HUES48 (cell line): ENCODE measurements at regions not wholly inside any gene's neighbourhood (a gene's known extent, or its start where the extent isn't known, plus 50 kb on each side); places are given as distances from the start of the nearest gene placed in this dataset.

Source experiments
- H3K27ac ChIP-seq: one replicate; pipeline ENCODE4 v1.7.0; 2013; ENCODE audit warnings: low read depth, low read length, inconsistent platforms
- H3K27me3 ChIP-seq: 2 replicates; pipeline ENCODE4 v1.6.1; 2013; ENCODE audit warnings: mild to moderate bottlenecking, low read length; ENCODE audit not compliant: control insufficient read depth, insufficient read depth
- H3K36me3 ChIP-seq: 2 replicates; pipeline ENCODE4 v1.6.1; 2013; ENCODE audit warnings: low read length; ENCODE audit not compliant: control insufficient read depth, insufficient read depth
- H3K4me1 ChIP-seq: 2 replicates; pipeline ENCODE4 v1.6.1; 2013; ENCODE audit warnings: mild to moderate bottlenecking, low read length; ENCODE audit not compliant: control insufficient read depth, insufficient read depth
- H3K4me3 ChIP-seq: 2 replicates; pipeline ENCODE4 v1.5.1; 2013; ENCODE audit warnings: mild to moderate bottlenecking, low read depth, low read length
- H3K9ac ChIP-seq: 2 replicates; pipeline ENCODE4 v1.6.1; 2013; ENCODE audit warnings: mild to moderate bottlenecking, low read depth, low read length, moderate library complexity
- H3K9me3 ChIP-seq: 2 replicates; pipeline ENCODE4 v1.6.1; 2013; ENCODE audit warnings: low read length; ENCODE audit not compliant: control insufficient read depth, insufficient read depth

DNA sequence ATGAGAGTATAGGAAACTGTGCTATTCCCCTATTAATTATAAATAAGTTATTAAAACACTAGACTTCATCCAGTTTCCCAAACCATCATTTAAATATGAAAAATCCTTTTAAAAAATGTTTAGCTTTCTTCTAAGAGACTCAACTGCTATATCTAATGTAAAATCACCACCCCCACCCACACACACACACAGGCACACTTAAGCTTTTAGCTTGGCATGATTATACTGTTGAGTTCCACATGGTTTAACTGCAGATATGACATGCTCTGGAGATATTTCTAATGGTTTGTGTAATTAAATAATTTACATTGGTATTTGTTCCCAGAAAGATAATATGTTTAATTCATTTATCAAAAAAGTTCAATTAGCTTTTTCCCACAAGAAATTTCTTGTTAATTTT, 1700.1 kb upstream of the SLC10A2 start:
- no peak overlapping the region for H3K27ac ChIP-seq

DNA sequence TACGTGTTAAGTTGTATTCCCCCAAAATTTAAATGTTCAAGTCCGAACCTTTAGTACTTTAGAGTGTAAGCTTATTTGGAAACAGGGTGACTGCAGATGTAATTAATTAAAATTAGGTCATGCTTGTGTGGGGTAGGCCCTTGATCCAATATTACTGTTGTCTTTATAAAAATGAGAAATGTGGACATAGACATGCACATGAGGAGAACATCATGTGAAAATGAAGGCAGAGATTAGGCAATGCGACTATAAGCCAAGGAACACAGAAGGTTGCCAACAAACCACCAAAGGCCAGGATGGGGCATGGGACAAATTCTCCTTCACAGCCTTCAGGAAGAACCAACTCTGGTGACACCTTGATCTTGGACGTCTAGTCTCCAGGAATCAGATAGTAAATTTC, 1698.4 kb upstream of the SLC10A2 start:
- H3K27ac ChIP-seq = no peak overlapping the region
- H3K4me1 ChIP-seq = no peaks in the 10 kb centered on the region
- H3K9ac ChIP-seq = no peak overlapping the region
- no peaks in the 10 kb centered on the region for H3K9me3 ChIP-seq
- no peaks in the 10 kb centered on the region for H3K27me3 ChIP-seq
- no peaks in the 10 kb centered on the region for H3K36me3 ChIP-seq
- no peak overlapping the region for H3K4me3 ChIP-seq

More for the DNA sequence above, 1700.1 kb upstream of the SLC10A2 start:
- no peaks in the 10 kb centered on the region for H3K4me1 ChIP-seq
- H3K9ac ChIP-seq = no peak overlapping the region
- no peaks in the 10 kb centered on the region for H3K36me3 ChIP-seq
- no peaks in the 10 kb centered on the region for H3K27me3 ChIP-seq
- H3K4me3 ChIP-seq = no peak overlapping the region
- no peaks in the 10 kb centered on the region for H3K9me3 ChIP-seq

DNA sequence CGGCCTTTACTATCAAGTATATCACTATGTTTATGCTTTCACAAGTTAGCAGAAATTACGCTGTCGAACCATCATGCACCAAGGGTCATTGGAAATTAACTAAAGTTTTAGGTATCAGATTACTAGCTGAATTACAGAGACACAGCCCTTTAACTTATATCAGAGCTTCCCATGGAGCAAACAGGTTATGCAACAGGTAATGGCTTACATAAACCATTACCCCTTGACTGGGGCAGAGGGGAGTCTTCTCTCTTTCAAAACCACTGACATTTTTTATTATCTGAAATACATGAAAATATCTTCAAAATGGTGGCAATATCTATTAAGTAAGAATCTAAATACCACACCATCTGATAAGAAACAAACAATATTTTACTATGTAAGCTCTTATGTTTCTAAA, 1692.9 kb upstream of the SLC10A2 start:
- Histone ChIP-seq H3K4me3 (no peak overlapping the region), H3K9ac (no peak overlapping the region), H3K27ac (no peak overlapping the region), H3K27me3 (no peaks in the 10 kb centered on the region), H3K4me1 (no peaks in the 10 kb centered on the region), H3K9me3 (no peaks in the 10 kb centered on the region), H3K36me3 (no peaks in the 10 kb centered on the region)

DNA sequence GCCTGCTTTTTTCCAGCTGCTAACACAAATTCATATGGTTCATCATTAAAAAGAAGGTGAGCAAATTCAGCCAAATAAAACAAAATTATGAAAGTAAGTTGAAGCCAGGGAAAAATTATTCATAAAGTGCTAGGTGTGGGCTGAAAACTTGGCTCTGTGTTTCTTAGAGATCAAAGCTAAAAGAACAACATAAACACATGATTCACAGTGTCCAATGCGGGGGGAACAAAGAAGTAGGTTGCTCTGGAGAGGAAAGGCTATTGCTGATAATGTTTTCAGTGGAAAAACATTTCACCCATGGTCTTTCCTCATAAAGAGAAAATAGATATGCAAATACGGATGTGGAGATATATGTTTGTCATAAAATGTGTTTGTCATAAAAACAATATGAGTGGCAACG, 1691.5 kb upstream of the SLC10A2 start:
- Histone ChIP-seq H3K27ac (no peak overlapping the region), H3K4me1 (no peaks in the 10 kb centered on the region), H3K36me3 (no peaks in the 10 kb centered on the region), H3K9me3 (no peaks in the 10 kb centered on the region), H3K9ac (no peak overlapping the region), H3K4me3 (no peak overlapping the region), H3K27me3 (no peaks in the 10 kb centered on the region)

DNA sequence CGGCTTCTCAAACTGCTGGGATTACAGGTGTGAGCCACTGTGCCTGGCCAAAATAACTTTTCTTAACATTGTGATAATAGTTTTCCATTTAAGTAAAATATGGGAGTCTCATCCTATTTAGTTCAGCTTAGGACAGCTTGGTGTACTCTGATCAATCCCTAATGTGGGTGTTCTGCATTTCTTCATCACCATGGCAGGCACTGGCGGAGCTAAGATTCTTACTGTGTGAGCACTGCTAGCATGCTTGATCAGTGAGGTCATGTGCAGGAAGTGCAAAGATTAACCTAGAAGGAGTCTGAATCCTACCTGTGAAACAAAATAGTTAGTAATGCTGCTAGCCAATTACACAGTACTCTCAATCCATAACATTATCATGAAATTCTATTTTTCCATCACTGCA, 1684.2 kb upstream of the SLC10A2 start:
- Histone ChIP-seq H3K36me3 (no peaks in the 10 kb centered on the region), H3K9me3 (no peaks in the 10 kb centered on the region), H3K27ac (no peak overlapping the region), H3K4me3 (no peak overlapping the region), H3K4me1 (no peaks in the 10 kb centered on the region), H3K27me3 (no peaks in the 10 kb centered on the region), H3K9ac (no peak overlapping the region)

DNA sequence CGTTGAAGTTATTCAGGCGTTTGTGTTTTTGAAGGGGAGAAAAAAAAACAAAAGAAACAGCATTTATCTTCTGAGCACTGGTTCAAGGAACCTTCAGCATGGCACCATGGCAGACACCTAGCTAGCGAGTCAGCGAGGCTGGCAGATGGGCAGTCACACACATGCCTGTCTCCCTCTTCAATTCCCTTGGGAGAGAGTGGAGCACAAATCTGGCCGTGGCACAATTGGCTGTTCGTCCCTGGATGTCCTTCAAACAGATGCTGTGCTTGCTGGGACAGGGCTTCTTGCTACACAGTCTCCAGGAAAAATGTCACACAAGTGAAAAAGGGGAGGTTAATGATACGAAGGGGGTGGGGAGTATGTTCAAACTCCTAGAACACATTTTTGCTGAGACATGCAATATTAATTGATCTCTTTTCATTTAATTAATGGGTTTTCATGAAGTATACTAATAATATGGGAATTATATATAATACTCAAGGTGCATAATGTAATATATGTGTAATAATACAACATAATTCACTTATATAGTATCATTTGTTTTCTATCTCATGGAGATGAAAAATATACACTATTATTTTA, 1674.5 kb upstream of the SLC10A2 start:
- no peaks in the 10 kb centered on the region for H3K36me3 ChIP-seq
- H3K9ac ChIP-seq = no peak overlapping the region
- H3K9me3 ChIP-seq = no peaks in the 10 kb centered on the region
- H3K27ac ChIP-seq = no peak overlapping the region
- H3K4me1 ChIP-seq = no peaks in the 10 kb centered on the region
- H3K27me3 ChIP-seq = no peaks in the 10 kb centered on the region
- H3K4me3 ChIP-seq = no peak overlapping the region

DNA sequence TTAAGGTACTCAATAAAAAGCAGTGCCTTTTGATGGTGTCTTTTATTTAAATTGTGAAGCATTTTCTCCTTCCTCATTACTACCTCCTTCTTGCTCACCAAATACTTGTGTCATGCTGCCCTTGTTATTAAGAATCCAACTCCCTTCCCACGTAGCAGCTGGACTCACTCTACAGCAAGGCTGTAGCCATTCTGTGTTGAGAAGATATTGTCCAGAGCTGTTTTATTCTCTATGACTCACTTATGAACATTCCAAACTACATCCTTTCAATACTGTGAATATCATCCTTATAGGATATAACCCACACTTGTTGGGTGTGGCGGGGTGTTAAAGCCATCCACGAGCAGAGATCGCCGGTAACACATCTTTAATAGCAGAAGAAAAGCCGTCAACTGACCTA, 1671.5 kb upstream of the SLC10A2 start:
- Histone ChIP-seq H3K27ac (no peak overlapping the region), H3K27me3 (no peaks in the 10 kb centered on the region), H3K36me3 (no peaks in the 10 kb centered on the region), H3K9ac (no peak overlapping the region), H3K4me3 (no peak overlapping the region), H3K4me1 (no peaks in the 10 kb centered on the region), H3K9me3 (no peaks in the 10 kb centered on the region)

DNA sequence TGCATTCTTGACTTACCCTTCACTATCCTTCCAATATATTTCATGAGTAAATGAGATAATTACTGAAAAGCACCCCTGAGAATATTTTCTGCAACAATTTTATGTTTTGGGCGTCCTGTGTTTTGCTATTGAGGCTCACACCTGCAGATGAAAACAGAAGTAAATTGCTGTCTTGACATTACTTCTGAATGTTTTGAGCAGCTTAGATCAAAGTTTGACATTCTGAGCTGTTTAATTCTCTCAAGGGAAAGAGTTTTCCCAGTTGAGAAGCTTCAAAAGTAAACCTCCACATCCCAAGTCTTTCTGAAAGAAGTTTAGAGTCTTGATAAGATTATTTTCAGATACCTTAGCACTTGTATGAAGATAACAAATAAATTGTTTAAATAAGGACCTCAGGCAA, 1667.2 kb upstream of the SLC10A2 start:
- Histone ChIP-seq H3K36me3 (no peaks in the 10 kb centered on the region), H3K9ac (no peak overlapping the region), H3K4me3 (no peak overlapping the region), H3K27me3 (no peaks in the 10 kb centered on the region), H3K4me1 (no peaks in the 10 kb centered on the region), H3K9me3 (no peaks in the 10 kb centered on the region), H3K27ac (no peak overlapping the region)

DNA sequence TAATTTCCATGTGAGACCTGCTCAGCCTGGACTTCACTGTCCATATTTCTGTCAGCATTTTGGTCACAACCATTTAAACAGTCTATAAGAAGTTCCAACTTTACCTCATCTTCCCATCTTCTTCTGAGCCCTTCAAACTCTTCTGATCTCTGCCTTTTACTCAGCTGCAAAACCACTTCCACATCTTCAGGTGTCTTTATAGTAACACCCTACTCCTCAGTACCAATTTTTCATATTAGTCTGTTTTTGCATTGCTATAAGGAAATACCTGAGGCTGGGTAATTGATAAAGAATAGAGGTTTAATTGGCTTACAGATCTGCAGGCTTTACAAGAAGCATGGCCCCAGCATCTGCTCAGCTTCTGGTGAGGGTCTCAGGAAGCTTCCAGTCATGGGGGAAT, 1648.9 kb upstream of the SLC10A2 start:
- Histone ChIP-seq H3K4me3 (no peak overlapping the region), H3K9ac (no peak overlapping the region), H3K9me3 (no peaks in the 10 kb centered on the region), H3K27me3 (no peaks in the 10 kb centered on the region), H3K4me1 (peaks cover 3% of the 10 kb centered on the region; the same call in 1 of the 2 replicates), H3K27ac (no peak overlapping the region), H3K36me3 (no peaks in the 10 kb centered on the region)

DNA sequence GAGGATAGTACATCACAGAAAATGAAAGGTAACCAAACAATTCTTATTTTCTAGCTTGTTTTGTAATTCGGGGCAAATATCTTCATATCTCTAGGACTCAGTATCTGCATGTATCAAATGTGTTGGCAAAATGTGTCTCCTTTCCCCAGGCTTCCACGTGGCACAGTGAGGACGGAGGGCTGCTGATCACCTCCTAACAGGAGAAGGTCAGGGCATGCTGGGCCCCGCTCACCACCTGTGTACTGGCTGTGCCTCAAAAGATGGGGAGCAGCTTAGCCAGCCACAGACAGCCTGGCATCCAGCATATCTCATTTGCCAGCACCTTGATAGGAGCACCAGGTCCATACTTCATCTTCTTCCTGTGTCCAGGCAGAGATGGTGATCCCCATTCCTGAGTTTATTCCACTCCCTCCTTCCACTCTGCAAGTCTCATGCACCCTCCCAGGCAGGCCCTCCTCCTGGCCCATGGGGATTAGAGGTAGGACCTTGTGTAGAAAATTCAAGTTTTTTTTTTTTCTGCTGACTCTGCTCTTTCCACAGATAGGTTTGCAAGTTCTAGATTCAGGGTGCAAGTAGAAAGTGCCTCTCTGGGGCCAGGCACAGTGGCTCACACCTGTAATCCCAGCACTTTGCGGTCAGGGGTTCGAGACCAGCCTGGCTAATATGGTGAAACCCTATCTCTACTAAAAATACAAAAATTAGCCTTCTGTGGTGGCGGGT, 1639.0 kb upstream of the SLC10A2 start:
- H3K4me3 ChIP-seq = no peak overlapping the region
- no peaks in the 10 kb centered on the region for H3K27me3 ChIP-seq
- no peaks in the 10 kb centered on the region for H3K36me3 ChIP-seq
- H3K9ac ChIP-seq = no peak overlapping the region
- H3K27ac ChIP-seq = no peak overlapping the region
- H3K9me3 ChIP-seq = no peaks in the 10 kb centered on the region
- no peaks in the 10 kb centered on the region for H3K4me1 ChIP-seq

DNA sequence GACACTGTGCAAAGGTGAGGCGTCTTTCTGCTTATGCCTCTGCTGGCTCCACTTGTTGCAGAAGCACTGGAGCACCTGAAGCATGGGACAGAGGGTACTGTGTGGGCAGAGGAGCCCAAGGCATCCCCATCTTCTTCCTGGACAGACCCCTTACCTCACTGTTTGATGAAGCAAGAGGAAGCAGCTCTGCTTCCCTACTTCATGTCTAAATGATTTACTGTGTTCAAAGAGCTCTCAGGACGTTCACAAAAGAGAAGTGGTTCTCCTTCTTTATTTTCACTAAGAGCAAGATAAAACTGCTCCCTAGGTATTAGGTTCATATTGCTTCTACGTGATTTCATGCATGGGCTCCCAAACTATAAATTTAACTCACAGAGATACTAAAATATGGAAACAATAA, 1635.4 kb upstream of the SLC10A2 start:
- no peaks in the 10 kb centered on the region for H3K4me1 ChIP-seq
- no peak overlapping the region for H3K27ac ChIP-seq
- H3K27me3 ChIP-seq = no peaks in the 10 kb centered on the region
- no peaks in the 10 kb centered on the region for H3K36me3 ChIP-seq
- no peak overlapping the region for H3K4me3 ChIP-seq
- no peak overlapping the region for H3K9ac ChIP-seq
- no peaks in the 10 kb centered on the region for H3K9me3 ChIP-seq
